Nephron (organoid): ENCODE measurements at regions not wholly inside any gene's neighbourhood (a gene's known extent, or its start where the extent isn't known, plus 50 kb on each side); places are given as distances from the start of the nearest gene placed in this dataset.
"Not testable (repeated sequence)": the region's sequence is repeated elsewhere in the genome, so short reads cannot be mapped to it uniquely, and the experiment has no call there.

Experiments
- H3K27ac Mint-ChIP-seq, 3 experiments: 2 replicates each; pipeline ENCODE4 v1.8.0; 2020; ENCODE audit warnings: mixed read lengths in 3 of 3, mild to moderate bottlenecking in 2 of 3, moderate library complexity in 1 of 3
- H3K27me3 Mint-ChIP-seq: 2 replicates; pipeline ENCODE4 v1.8.0; 2021; ENCODE audit warnings: low read depth, mild to moderate bottlenecking, moderate library complexity, mixed read lengths
- H3K36me3 Mint-ChIP-seq: 2 replicates; pipeline ENCODE4 v1.8.0; 2020; ENCODE audit warnings: low read depth, mixed read lengths
- H3K4me1 Mint-ChIP-seq: 2 replicates; pipeline ENCODE4 v1.8.0; 2020; ENCODE audit warnings: mixed read lengths
- H3K4me3 Mint-ChIP-seq, 3 experiments: 2 replicates each; pipeline ENCODE4 v1.8.0; 2020; ENCODE audit warnings: mild to moderate bottlenecking in 3 of 3, mixed read lengths in 3 of 3, moderate library complexity in 2 of 3
- H3K9me3 Mint-ChIP-seq: 2 replicates; pipeline ENCODE4 v1.8.0; 2020; ENCODE audit warnings: mixed read lengths
- CTCF ChIP-seq, 3 experiments: fragments of 200-600 bp; sonication (generic); IDR thresholded peaks; one replicate each; pipeline ENCODE4 v1.5.0; 2021; ENCODE audit warnings: antibody characterized with exemption in 3 of 3; ENCODE audit not compliant: unreplicated experiment in 3 of 3

GRCh38 chr9:100639854-100640253, 62.0 kb downstream of the CAVIN4 start:
- H3K27ac Mint-ChIP-seq: no peak overlapping the region
- H3K9me3 Mint-ChIP-seq: peaks cover 16% of the 10 kb centered on the region
- peaks cover 24% of the 10 kb centered on the region for H3K4me1 Mint-ChIP-seq
- no peaks in the 10 kb centered on the region for H3K36me3 Mint-ChIP-seq
- TF ChIP-seq CTCF (IDR thresholded peaks at IDR 0.05; ENCODE audit: unreplicated experiment in 3 of 3): no peak
- H3K27me3 Mint-ChIP-seq: peaks cover 3% of the 10 kb centered on the region
- H3K4me3 Mint-ChIP-seq: no peak overlapping the region

DNA sequence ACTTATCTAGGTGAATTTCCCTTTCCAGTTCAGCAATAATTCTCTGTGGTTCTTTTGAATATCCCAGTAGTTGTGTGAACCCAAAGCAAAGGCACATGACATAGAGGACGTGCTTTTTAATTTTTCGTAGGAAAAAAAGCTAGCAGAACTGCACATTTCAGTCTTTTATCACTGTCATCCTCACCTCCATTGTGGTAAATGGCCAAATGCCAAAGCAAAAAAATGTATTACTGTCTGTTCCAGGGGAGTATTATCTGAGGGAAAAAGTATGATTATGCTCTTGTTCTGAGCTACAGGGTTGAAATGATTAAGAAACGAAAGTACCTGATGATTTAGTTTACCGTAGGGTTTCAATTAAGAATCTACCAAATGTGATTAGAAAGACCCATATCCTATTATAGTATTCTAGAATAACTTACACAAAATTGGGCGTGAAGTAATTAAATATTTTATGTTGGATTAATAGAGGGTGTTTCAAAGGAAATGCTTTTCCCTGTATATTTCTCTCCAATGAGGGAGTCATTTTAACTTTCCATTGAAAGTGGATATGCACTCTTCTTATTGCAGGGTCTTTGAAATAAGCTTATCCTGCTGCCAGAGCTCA, 62.7 kb downstream of the CAVIN4 start:
- Mint-ChIP-seq H3K27ac (peak overlapping the region in 1 of 3 experiments; percentile 10), H3K9me3 (peaks cover 19% of the 10 kb centered on the region), H3K27me3 (peaks cover 3% of the 10 kb centered on the region), H3K4me1 (peaks cover 24% of the 10 kb centered on the region), H3K4me3 (no peak overlapping the region), H3K36me3 (no peaks in the 10 kb centered on the region)
- no peak for TF ChIP-seq CTCF (IDR thresholded peaks at IDR 0.05; ENCODE audit: unreplicated experiment in 3 of 3)

- TF ChIP-seq CTCF (IDR thresholded peaks at IDR 0.05; ENCODE audit: unreplicated experiment in 3 of 3): no peak
- H3K9me3 Mint-ChIP-seq: peaks cover 16% of the 10 kb centered on the region
- peaks cover 24% of the 10 kb centered on the region for H3K4me1 Mint-ChIP-seq
- no peaks in the 10 kb centered on the region for H3K36me3 Mint-ChIP-seq
- peaks cover 3% of the 10 kb centered on the region for H3K27me3 Mint-ChIP-seq
- H3K4me3 Mint-ChIP-seq: no peak overlapping the region
- no peak overlapping the region for H3K27ac Mint-ChIP-seq
Measured at GRCh38 chr9:100641166-100641565, 63.3 kb downstream of the CAVIN4 start.

- Mint-ChIP-seq H3K9me3 (peaks cover 33% of the 10 kb centered on the region), H3K27me3 (peaks cover 4% of the 10 kb centered on the region)
Measured at GRCh38 chr9:100652850-100653249, 75.0 kb downstream of the CAVIN4 start.

DNA sequence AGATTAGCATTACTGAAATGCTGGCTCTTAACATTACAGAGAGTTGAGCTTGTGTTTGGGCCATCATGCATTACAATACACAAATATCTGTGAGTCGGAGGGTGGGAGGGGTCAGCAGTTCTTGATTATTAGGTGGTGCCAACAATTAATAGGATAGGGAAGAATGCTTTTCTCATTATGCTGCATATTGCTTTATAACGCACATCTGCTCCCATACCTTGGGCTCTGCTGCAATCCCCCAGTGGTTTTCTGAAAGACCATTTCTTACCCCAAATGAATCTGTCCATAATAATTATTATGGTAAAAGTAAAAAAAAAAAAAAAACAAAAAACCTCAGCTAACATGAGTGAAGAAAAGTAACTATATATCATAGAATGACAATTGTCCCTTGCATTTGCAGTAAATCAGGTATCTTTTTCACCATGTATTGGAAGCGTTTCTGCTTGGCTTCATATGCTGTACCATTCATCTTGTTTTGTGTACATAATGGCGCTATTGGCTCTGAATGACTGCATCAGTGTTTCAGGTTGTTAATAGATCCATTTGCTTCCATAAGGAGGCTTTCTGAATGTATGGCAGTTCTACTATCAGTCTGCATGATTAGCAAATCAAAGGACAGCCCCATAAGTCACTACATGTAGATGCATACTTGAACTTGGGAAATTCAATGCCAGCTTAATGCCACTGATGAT, 75.9 kb downstream of the CAVIN4 start:
- Mint-ChIP-seq H3K4me1 (no peaks in the 10 kb centered on the region), H3K27me3 (peaks cover 4% of the 10 kb centered on the region), H3K9me3 (peaks cover 33% of the 10 kb centered on the region), H3K4me3 (no peak overlapping the region), H3K27ac (no peak overlapping the region), H3K36me3 (no peaks in the 10 kb centered on the region)
- no peak for TF ChIP-seq CTCF (IDR thresholded peaks at IDR 0.05; ENCODE audit: unreplicated experiment in 3 of 3)

More at GRCh38 chr9:100652850-100653249, 75.0 kb downstream of the CAVIN4 start:
- TF ChIP-seq CTCF (IDR thresholded peaks at IDR 0.05; ENCODE audit: unreplicated experiment in 3 of 3): no peak
- H3K27ac Mint-ChIP-seq: no peak overlapping the region
- H3K4me3 Mint-ChIP-seq: no peak overlapping the region
- H3K4me1 Mint-ChIP-seq: no peaks in the 10 kb centered on the region
- no peaks in the 10 kb centered on the region for H3K36me3 Mint-ChIP-seq

DNA sequence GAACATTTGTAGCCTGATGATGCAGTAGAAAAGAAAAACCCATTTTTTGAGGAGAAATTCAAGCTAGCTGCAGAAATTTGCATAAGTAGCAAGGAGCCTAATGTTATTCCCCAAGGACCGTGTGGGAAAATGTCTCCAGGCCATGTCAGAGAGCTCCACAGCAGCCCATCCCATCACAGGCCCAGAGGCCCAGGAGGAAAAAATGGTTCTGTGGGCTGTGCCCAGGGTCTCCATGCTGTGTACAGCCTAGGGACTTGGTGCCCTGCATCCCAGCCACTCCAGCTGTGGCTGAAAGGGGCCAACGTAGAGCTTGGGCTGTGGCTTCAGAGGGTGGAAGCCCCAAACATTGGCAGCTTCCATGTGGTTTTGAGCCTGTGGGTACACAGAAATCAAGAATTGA, 79.0 kb downstream of the CAVIN4 start:
- not testable (repeated sequence) for H3K27ac Mint-ChIP-seq, H3K27me3 Mint-ChIP-seq, H3K4me1 Mint-ChIP-seq, H3K4me3 Mint-ChIP-seq, H3K36me3 Mint-ChIP-seq
- peaks cover 21% of the 10 kb centered on the region for H3K9me3 Mint-ChIP-seq
